Astrocyte (in vitro differentiated cells and primary cell): ENCODE measurements at regions not wholly inside any gene's neighbourhood (a gene's known extent, or its start where the extent isn't known, plus 50 kb on each side); places are given as distances from the start of the nearest gene placed in this dataset.

Source experiments
- DNase-seq: peaks from one replicate; pipeline ENCODE4 v3.0.0-alpha.2; 2010; ENCODE audit warnings: low read depth
- FAIRE-seq: peaks from 2 replicates; lab custom pipeline; 2011; peaks lifted over from hg19 to GRCh38; lab: Jason Lieb, UNC
- H2AFZ ChIP-seq: 2 replicates; pipeline ENCODE4 v1.6.0; 2012; ENCODE audit warnings: low read depth, low read length, inconsistent platforms
- H3K27ac ChIP-seq: 2 replicates; pipeline ENCODE4 v1.5.1; 2011; ENCODE audit warnings: low read depth, low read length, inconsistent platforms
- H3K27me3 ChIP-seq: 2 replicates; pipeline ENCODE4 v1.6.0; 2011; ENCODE audit warnings: low read length, inconsistent platforms; ENCODE audit not compliant: insufficient read depth
- H3K36me3 ChIP-seq: 2 replicates; pipeline ENCODE4 v1.5.1; 2011; ENCODE audit warnings: low read length, inconsistent platforms; ENCODE audit not compliant: insufficient read depth
- H3K4me1 ChIP-seq: 2 replicates; pipeline ENCODE4 v1.5.1; 2011; ENCODE audit warnings: low read length, inconsistent platforms; ENCODE audit not compliant: insufficient read depth
- H3K4me2 ChIP-seq: 2 replicates; pipeline ENCODE4 v1.6.0; 2012; ENCODE audit warnings: low read length, inconsistent platforms
- H3K4me3 ChIP-seq: 2 replicates; pipeline ENCODE4 v1.5.1; 2011; ENCODE audit warnings: low read depth, mild to moderate bottlenecking, low read length, inconsistent platforms; ENCODE audit not compliant: insufficient read depth
- H3K79me2 ChIP-seq: 2 replicates; pipeline ENCODE4 v1.6.0; 2012; ENCODE audit warnings: mild to moderate bottlenecking, low read length, inconsistent platforms; ENCODE audit not compliant: insufficient read depth
- H3K9ac ChIP-seq: 2 replicates; pipeline ENCODE4 v1.6.0; 2012; ENCODE audit warnings: mild to moderate bottlenecking, low read length, inconsistent platforms
- H3K9me3 ChIP-seq: 2 replicates; pipeline ENCODE4 v1.5.1; 2012; ENCODE audit warnings: low read depth, mild to moderate bottlenecking, low read length, inconsistent platforms; ENCODE audit not compliant: insufficient read depth
- H4K20me1 ChIP-seq: 2 replicates; pipeline ENCODE4 v1.6.0; 2012; ENCODE audit warnings: low read length, inconsistent platforms; ENCODE audit not compliant: insufficient read depth
- H3K27ac Mint-ChIP-seq: one replicate; pipeline ENCODE4 v1.8.0; 2021; ENCODE audit warnings: mild to moderate bottlenecking, mixed read lengths; ENCODE audit not compliant: unreplicated experiment
- H3K27me3 Mint-ChIP-seq: one replicate; pipeline ENCODE4 v1.8.0; 2021; ENCODE audit warnings: low read depth, mixed read lengths; ENCODE audit not compliant: unreplicated experiment
- H3K36me3 Mint-ChIP-seq: one replicate; pipeline ENCODE4 v1.8.0; 2021; ENCODE audit warnings: low read depth, mixed read lengths; ENCODE audit not compliant: unreplicated experiment
- H3K4me1 Mint-ChIP-seq: one replicate; pipeline ENCODE4 v1.8.0; 2021; ENCODE audit warnings: low read depth, mixed read lengths; ENCODE audit not compliant: unreplicated experiment
- H3K4me3 Mint-ChIP-seq: one replicate; pipeline ENCODE4 v1.8.0; 2021; ENCODE audit warnings: mild to moderate bottlenecking, moderate library complexity, mixed read lengths; ENCODE audit not compliant: unreplicated experiment
- H3K9me3 Mint-ChIP-seq: one replicate; pipeline ENCODE4 v1.8.0; 2021; ENCODE audit warnings: mild to moderate bottlenecking, mixed read lengths; ENCODE audit not compliant: unreplicated experiment
- CTCF ChIP-seq: IDR thresholded peaks from 2 replicates; pipeline ENCODE4 v1.5.1; 2011; ENCODE audit warnings: low read depth, mild to moderate bottlenecking, inconsistent platforms, low read length, moderate library complexity; ENCODE audit not compliant: insufficient read depth
- EZH2 ChIP-seq: IDR thresholded peaks from 2 replicates; pipeline ENCODE4 v1.6.1; 2012; ENCODE audit warnings: mild to moderate bottlenecking, low read length, inconsistent platforms; ENCODE audit not compliant: insufficient read depth

- H3K36me3 ChIP-seq, result no peaks in the 10 kb centered on the region
- H4K20me1 ChIP-seq, result no peaks in the 10 kb centered on the region
- H3K4me3 ChIP-seq, result no peak overlapping the region
- DNase-seq (no peak), FAIRE-seq (no peak)
- H3K9ac ChIP-seq, result no peak overlapping the region
- Mint-ChIP-seq H3K36me3 (no peaks in the 10 kb centered on the region), H3K4me1 (peaks cover 7% of the 10 kb centered on the region), H3K9me3 (peaks cover 2% of the 10 kb centered on the region), H3K27me3 (no peaks in the 10 kb centered on the region), H3K27ac (no peak overlapping the region), H3K4me3 (no peak overlapping the region)
- H3K4me1 ChIP-seq, result no peaks in the 10 kb centered on the region
- no peaks in the 10 kb centered on the region for H3K79me2 ChIP-seq
- H3K27me3 ChIP-seq, result no peaks in the 10 kb centered on the region
- H3K4me2 ChIP-seq, result no peak overlapping the region
- no peak overlapping the region for H3K27ac ChIP-seq
- TF ChIP-seq CTCF (no peak), EZH2 (no peak)
- no peaks in the 10 kb centered on the region for H3K9me3 ChIP-seq
- H2AFZ ChIP-seq, result no peak overlapping the region
Measured at GRCh38 chr5:109950634-109951033, 260.9 kb downstream of the MAN2A1 start.

GRCh38 chr5:109951348-109951747 lies 261.6 kb downstream of the MAN2A1 start:
- no peaks in the 10 kb centered on the region for H3K27me3 Mint-ChIP-seq
- no peak overlapping the region for H3K4me2 ChIP-seq
- peaks cover 2% of the 10 kb centered on the region for H3K9me3 Mint-ChIP-seq
- H3K4me1 Mint-ChIP-seq, result peaks cover 7% of the 10 kb centered on the region
- H3K4me1 ChIP-seq, result no peaks in the 10 kb centered on the region
- no peak overlapping the region for H3K9ac ChIP-seq
- no peaks in the 10 kb centered on the region for H4K20me1 ChIP-seq
- no peaks in the 10 kb centered on the region for H3K36me3 ChIP-seq
- no peaks in the 10 kb centered on the region for H3K27me3 ChIP-seq
- FAIRE-seq (no peak), DNase-seq (no peak)
- no peak overlapping the region for H3K4me3 Mint-ChIP-seq
- no peak for TF ChIP-seq EZH2
- no peak for TF ChIP-seq CTCF
- no peaks in the 10 kb centered on the region for H3K79me2 ChIP-seq
- no peak overlapping the region for H3K4me3 ChIP-seq
- no peak overlapping the region for H3K27ac Mint-ChIP-seq
- no peak overlapping the region for H3K27ac ChIP-seq
- no peak overlapping the region for H2AFZ ChIP-seq
- H3K36me3 Mint-ChIP-seq, result no peaks in the 10 kb centered on the region
- H3K9me3 ChIP-seq, result no peaks in the 10 kb centered on the region

GRCh38 chr5:109951758-109952157 lies 262.0 kb downstream of the MAN2A1 start:
- no peak for TF ChIP-seq CTCF
- no peak for TF ChIP-seq EZH2
- H3K27me3 ChIP-seq, result no peaks in the 10 kb centered on the region
- H3K4me2 ChIP-seq, result no peak overlapping the region
- no peaks in the 10 kb centered on the region for H4K20me1 ChIP-seq
- no peaks in the 10 kb centered on the region for H3K79me2 ChIP-seq
- no peak overlapping the region for H2AFZ ChIP-seq
- Mint-ChIP-seq H3K27me3 (no peaks in the 10 kb centered on the region), H3K9me3 (peaks cover 2% of the 10 kb centered on the region), H3K36me3 (no peaks in the 10 kb centered on the region), H3K4me1 (peaks cover 7% of the 10 kb centered on the region), H3K4me3 (no peak overlapping the region), H3K27ac (no peak overlapping the region)
- FAIRE-seq (no peak), DNase-seq (no peak)
- H3K9ac ChIP-seq, result no peak overlapping the region
- no peak overlapping the region for H3K27ac ChIP-seq
- H3K36me3 ChIP-seq, result no peaks in the 10 kb centered on the region
- H3K4me1 ChIP-seq, result no peaks in the 10 kb centered on the region
- H3K9me3 ChIP-seq, result no peaks in the 10 kb centered on the region
- H3K4me3 ChIP-seq, result no peak overlapping the region
